ENCODE measurements at regions not wholly inside any gene's neighbourhood (a gene's known extent, or its start where the extent isn't known, plus 50 kb on each side); places are given as distances from the start of the nearest gene placed in this dataset.

DNA sequence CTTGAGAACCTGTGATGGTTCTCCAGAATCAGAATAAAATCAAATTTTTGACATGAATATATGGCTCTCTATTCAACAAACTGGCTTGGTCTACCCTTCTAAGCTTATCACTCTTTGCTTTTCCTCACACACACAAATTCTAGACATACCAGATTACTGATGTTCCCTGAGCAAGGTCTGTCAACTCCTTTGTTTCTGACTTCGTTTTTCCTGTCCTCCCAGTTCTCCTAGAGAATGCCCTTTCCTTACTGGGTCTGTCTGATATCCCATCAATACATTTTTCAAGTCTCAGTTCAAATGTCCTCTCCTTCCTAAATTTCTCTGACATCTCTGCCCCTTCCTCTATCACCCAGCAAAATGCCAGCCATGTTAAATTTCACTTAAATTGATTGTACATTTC lies 202.1 kb upstream of the IGFBP7 start:
- TF ChIP-seq, protein P1, sequence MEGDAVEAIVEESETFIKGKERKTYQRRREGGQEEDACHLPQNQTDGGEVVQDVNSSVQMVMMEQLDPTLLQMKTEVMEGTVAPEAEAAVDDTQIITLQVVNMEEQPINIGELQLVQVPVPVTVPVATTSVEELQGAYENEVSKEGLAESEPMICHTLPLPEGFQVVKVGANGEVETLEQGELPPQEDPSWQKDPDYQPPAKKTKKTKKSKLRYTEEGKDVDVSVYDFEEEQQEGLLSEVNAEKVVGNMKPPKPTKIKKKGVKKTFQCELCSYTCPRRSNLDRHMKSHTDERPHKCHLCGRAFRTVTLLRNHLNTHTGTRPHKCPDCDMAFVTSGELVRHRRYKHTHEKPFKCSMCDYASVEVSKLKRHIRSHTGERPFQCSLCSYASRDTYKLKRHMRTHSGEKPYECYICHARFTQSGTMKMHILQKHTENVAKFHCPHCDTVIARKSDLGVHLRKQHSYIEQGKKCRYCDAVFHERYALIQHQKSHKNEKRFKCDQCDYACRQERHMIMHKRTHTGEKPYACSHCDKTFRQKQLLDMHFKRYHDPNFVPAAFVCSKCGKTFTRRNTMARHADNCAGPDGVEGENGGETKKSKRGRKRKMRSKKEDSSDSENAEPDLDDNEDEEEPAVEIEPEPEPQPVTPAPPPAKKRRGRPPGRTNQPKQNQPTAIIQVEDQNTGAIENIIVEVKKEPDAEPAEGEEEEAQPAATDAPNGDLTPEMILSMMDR (IDR thresholded peaks at IDR 0.05) = no peak
- no peak for TF ChIP-seq ZFX (IDR thresholded peaks at IDR 0.05; ENCODE audit: borderline replicate concordance)

All from 22Rv1 (cell line).